Naive thymus-derived CD8-positive, alpha-beta T cell (primary cell): ENCODE measurements at regions not wholly inside any gene's neighbourhood (a gene's known extent, or its start where the extent isn't known, plus 50 kb on each side); places are given as distances from the start of the nearest gene placed in this dataset.
A peak's percentile ranks its signal among the peaks of the same experiment; 100 is the strongest.

Experiments
- ATAC-seq, 2 donors: fragments of 150-1000 bp; cut with Tn5 transposase in 1 of 2; sonication (Bioruptor Pico), chemical (Tn5 transposase) in 1 of 2; 1 replicate in 1 of 2; 2 replicates in 1 of 2; pipeline ENCODE4 v1.10.0; 2021; ENCODE audit warnings: mild to moderate bottlenecking in 2 of 2, moderate library complexity in 2 of 2
- POLR2A ChIA-PET: fragments of 350-600 bp; sonication (Branson Sonifier 250); formaldehyde crosslinking; loops from one replicate; lab custom pipeline; 2021; ENCODE audit warnings: antibody characterized with exemption; lab: Charles Lee
- DNase-seq, 10 donors: peaks; one replicate each; pipeline versions ENCODE4 v3.0.0 to v3.0.0-alpha.2; 2020 to 2022
- H3K27ac Mint-ChIP-seq, 10 donors: one replicate each; pipeline ENCODE4 v1.8.0; 2020 to 2022; ENCODE audit warnings: mild to moderate bottlenecking in 10 of 10, mixed read lengths in 10 of 10, moderate library complexity in 4 of 10, inconsistent platforms in 1 of 10
- H3K27me3 Mint-ChIP-seq, 5 donors: one replicate each; pipeline ENCODE4 v1.8.0; 2021 to 2022; ENCODE audit warnings: mixed read lengths in 5 of 5
- H3K36me3 Mint-ChIP-seq, 3 donors: one replicate each; pipeline ENCODE4 v1.8.0; 2020 to 2022; ENCODE audit warnings: mixed read lengths in 3 of 3, mild to moderate bottlenecking in 2 of 3, inconsistent platforms in 1 of 3
- H3K4me1 Mint-ChIP-seq, 4 donors: one replicate each; pipeline ENCODE4 v1.8.0; 2021 to 2022; ENCODE audit warnings: mixed read lengths in 4 of 4
- H3K4me3 Mint-ChIP-seq, 10 donors: one replicate each; pipeline ENCODE4 v1.8.0; 2020 to 2022; ENCODE audit warnings: mild to moderate bottlenecking in 10 of 10, mixed read lengths in 10 of 10, moderate library complexity in 6 of 10, inconsistent platforms in 1 of 10
- H3K9me3 Mint-ChIP-seq, 9 donors: one replicate each; pipeline ENCODE4 v1.8.0; 2020 to 2022; ENCODE audit warnings: mixed read lengths in 9 of 9, mild to moderate bottlenecking in 3 of 9, inconsistent platforms in 1 of 9, moderate library complexity in 1 of 9

DNA sequence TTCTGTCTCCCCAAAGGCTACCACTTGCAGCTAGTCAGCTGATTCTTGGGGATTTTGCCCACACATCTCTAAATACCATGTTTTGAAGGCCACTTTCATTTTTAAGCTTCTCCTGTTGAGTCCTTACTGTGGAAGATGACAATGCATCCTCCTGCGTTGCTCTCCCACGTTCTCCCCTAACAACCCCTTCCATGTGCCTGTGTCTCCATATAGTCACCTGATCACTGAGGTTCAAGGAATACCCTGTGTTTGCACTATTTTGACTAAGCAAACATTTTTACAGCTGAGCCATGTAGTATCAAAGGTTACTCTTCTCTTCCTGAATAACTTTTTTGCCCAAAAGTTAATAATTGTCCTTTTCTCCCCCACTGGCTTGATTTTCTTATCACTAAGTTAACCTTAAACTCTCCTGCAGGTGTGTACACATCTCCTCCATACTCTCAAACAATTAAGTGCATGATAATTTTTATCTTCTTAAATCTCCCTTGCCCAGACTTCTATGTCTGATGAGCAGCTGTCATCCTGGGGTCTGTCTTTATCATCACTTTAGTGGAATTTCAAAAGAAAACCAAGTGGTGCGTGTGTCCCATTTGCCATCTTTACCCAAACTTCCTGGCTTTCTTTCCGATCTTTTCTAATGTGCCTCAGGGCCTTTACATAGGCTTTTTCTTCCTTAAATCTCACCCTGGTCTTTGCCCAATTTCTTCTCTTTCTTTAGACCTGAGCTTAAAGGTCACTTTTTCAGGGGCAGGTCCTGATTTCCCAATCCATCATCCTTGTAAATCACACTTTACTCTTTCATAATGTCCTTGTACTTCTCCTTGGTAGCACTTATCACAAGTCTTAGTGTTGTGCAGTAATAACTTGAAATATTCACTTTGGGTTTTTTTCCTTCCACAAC is 85.2 kb upstream of the SPATS2L start:
- POLR2A ChIA-PET: no interaction called here
- Mint-ChIP-seq H3K4me3 (no peak overlapping the region), H3K4me1 (no peaks in the 10 kb centered on the region), H3K27me3 (peaks cover 2 to 23% (median 8%) of the 10 kb centered on the region in 5 donors), H3K9me3 (peaks cover 0 to 6% (median 0%) of the 10 kb centered on the region in 9 donors), H3K36me3 (no peaks in the 10 kb centered on the region), H3K27ac (no peak overlapping the region)
- ATAC-seq (no peak), DNase-seq (no peak)

DNA sequence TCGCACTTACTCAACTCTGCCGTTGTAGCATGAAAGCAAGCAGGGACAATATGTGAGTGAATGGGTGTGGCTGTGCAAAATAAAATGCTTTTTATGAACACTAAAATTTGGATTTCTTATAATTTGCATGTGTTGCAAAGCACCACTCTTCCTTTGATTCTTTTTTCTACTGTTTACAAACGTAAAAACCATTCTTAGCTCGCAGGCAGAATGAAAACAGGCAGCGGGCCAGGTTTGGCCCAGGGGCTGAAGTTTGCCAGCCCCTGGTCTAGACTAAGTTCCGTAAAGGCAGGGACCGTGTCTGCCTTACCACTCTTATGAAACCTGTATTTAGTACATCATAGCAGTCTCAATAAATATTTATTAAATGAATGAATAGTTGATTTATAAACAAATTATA is 83.7 kb upstream of the SPATS2L start:
- H3K27me3 Mint-ChIP-seq: peaks cover 6 to 23% (median 13%) of the 10 kb centered on the region in 5 donors
- peaks cover 0 to 6% (median 0%) of the 10 kb centered on the region in 9 donors for H3K9me3 Mint-ChIP-seq
- H3K4me1 Mint-ChIP-seq: no peaks in the 10 kb centered on the region
- POLR2A ChIA-PET: no interaction called here
- no peak for ATAC-seq
- no peak overlapping the region for H3K4me3 Mint-ChIP-seq
- no peak for DNase-seq
- H3K27ac Mint-ChIP-seq: no peak overlapping the region
- H3K36me3 Mint-ChIP-seq: no peaks in the 10 kb centered on the region

DNA sequence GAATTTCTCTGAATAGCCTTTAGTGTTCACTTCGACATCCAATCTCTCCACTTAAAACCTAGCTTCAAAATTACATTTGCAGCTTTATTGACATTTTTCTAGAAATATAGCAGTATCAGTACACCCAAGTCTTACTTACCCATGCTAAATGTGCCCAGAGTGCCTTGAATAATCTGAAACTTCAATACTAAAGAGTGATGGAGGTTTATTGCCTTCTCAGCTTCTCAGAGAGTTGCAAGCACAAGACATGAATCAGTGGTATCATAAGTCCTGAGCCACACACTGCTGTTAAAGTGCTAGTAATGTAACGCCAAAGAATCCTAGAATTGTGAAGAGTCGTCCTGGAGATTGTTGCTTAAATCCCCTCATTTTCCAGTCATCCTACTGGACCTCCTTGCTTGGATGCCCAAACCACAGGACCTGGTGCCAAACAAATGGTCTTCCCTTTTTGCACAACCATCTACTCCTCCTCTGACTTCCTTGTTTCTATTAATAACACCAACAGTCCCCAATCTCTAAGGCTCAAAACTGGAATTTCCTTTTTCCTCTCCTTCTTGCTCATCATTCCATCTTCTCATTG is 83.2 kb upstream of the SPATS2L start:
- POLR2A ChIA-PET: no interaction called here
- DNase-seq (no peak), ATAC-seq (no peak)
- Mint-ChIP-seq H3K27ac (no peak overlapping the region), H3K27me3 (peaks cover 7 to 23% (median 14%) of the 10 kb centered on the region in 5 donors), H3K4me1 (no peaks in the 10 kb centered on the region), H3K9me3 (peaks cover 0 to 6% (median 0%) of the 10 kb centered on the region in 9 donors), H3K36me3 (no peaks in the 10 kb centered on the region), H3K4me3 (no peak overlapping the region)

DNA sequence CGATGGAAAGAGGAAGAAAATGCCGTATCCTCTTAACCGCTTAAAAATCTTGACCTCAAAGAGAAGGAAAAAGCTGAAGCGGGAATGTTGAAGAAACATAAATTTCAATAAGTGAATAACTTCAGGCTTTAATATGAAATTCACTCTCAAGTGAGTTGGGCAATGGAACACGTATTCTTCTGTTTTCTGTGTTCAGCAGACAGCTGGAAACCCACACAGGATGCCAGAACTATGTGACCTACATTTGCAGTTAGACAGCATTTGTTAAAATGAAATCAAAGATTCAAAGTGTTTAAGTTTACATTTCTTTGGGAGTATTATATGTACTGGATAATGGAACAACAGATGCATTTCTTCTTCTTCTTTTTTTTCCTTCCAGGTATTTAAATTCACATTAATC is 80.5 kb upstream of the SPATS2L start:
- Mint-ChIP-seq H3K9me3 (peaks cover 0 to 6% (median 0%) of the 10 kb centered on the region in 9 donors), H3K4me1 (no peaks in the 10 kb centered on the region), H3K36me3 (no peaks in the 10 kb centered on the region), H3K27me3 (peaks cover 11 to 27% (median 14%) of the 10 kb centered on the region in 5 donors), H3K27ac (no peak overlapping the region), H3K4me3 (no peak overlapping the region)
- DNase-seq: no peak
- POLR2A ChIA-PET: no interaction called here
- no peak for ATAC-seq

DNA sequence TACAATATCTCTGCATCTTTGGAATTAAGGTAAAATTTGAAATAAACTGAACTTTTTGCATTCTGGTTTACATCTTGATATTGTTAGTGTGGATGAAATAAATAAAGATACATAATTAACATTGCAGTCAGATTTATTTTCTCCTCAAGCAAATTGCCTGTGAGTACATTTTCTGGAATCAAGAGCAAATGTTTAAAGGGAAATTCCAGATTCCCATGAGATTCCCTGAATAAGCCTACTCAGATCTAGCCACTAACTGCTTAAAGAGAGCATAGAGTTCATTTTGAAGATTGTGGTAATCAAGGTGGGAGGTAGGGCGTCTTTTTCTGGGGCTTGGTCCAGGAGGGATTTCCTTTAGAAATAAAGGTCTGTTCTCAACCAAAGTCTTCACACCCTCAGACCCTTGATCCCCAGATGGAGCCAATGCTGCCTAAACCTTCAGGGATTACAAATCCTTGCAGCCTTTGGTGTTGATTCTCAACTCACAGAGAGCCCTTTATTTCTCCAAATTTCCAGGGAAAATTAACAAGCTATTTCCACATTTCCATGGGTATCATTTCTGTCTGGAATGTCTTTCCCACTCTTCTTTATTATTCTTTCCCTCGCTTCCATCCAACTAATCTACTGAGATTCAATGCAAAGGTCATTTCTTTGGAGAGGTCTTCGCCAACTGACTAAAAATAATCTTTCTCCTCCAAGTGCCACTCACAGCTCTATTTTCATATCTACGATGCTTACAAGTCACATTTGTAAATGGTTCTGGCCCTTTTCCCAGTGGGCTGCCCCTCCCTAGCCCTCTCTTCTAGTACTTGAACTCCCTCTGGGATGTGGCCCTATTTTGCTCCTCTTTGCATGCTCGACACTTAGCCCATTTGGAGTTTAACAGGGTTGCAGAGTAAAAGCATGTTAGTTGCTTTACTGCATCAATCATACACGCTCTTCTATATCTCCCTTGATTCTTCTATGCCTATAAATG is 79.8 kb upstream of the SPATS2L start:
- no peak for ATAC-seq
- Mint-ChIP-seq H3K36me3 (peaks cover 0 to 3% (median 0%) of the 10 kb centered on the region in 3 donors), H3K27me3 (peaks cover 4 to 19% (median 15%) of the 10 kb centered on the region in 5 donors), H3K4me3 (no peak overlapping the region), H3K4me1 (no peaks in the 10 kb centered on the region), H3K9me3 (peaks cover 0 to 6% (median 0%) of the 10 kb centered on the region in 9 donors), H3K27ac (no peak overlapping the region)
- POLR2A ChIA-PET: no interaction called here
- DNase-seq: no peak

DNA sequence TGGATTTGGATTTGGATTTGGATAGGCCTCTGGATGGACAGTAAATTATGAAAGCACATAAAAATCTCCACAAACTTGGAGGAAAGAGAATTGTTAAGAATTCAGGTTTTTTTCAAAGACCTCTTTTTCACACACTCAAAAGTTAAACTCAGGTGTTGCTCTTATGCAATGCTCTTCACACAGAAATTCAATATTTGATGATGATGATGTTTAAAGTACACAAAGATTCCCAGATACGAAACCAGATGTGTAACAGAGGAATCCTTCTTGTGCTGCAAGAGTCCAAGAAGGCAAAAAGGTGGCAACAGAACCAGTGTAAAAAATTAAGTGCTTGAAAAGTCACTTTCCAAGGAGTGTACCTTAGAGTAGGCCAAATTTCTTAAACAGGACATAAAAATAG is 75.8 kb upstream of the SPATS2L start:
- Mint-ChIP-seq H3K4me3 (no peak overlapping the region), H3K27ac (no peak overlapping the region), H3K9me3 (peaks cover 0 to 4% (median 0%) of the 10 kb centered on the region in 9 donors), H3K27me3 (peaks cover 9 to 22% (median 14%) of the 10 kb centered on the region in 5 donors), H3K36me3 (peaks cover 0 to 3% (median 0%) of the 10 kb centered on the region in 3 donors), H3K4me1 (no peaks in the 10 kb centered on the region)
- no peak for DNase-seq
- ATAC-seq: no peak
- POLR2A ChIA-PET: no interaction called here

DNA sequence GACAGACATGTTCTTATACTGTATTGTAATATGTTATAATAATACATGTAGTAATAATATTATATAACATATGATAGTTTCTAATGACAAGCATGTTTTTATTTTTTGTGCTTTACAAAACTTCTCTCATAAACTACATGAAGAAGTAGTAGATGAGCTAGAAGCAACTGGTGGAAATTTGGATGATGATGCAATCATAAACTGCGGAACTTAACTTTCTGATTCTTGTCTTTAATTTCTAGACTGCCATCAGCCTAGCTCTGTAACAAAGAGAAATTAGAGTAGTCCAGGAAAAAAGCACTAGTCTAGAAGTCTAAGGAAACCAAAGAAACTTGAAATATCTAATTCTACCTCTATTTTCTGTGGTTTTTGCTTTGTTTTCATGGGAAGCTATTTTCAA is 71.0 kb upstream of the SPATS2L start:
- DNase-seq (no peak), ATAC-seq (no peak)
- H3K36me3 Mint-ChIP-seq: peaks cover 0 to 3% (median 0%) of the 10 kb centered on the region in 3 donors
- POLR2A ChIA-PET: no interaction called here
- H3K27me3 Mint-ChIP-seq: peaks cover 3 to 25% (median 12%) of the 10 kb centered on the region in 5 donors
- no peak overlapping the region for H3K4me3 Mint-ChIP-seq
- no peaks in the 10 kb centered on the region for H3K4me1 Mint-ChIP-seq
- peaks cover 0 to 4% (median 0%) of the 10 kb centered on the region in 9 donors for H3K9me3 Mint-ChIP-seq
- H3K27ac Mint-ChIP-seq: no peak overlapping the region

DNA sequence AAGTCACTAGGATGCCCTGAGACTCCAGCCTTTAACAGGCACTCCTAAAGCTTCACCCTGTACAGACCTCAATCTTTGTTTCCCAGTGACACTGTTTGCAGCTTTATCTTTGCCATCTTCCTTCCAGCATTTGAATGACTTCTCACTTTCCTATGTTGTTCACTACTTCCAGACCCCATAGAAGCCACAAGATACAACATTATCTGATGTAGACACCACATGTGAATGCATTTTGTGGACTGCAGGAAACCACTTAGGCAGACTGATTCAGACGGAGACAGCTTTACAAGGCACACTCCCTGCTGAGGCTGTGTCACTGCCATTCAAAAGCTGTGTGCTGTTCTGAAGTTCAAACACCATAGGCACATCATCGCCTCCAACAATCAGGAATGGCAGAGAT is 67.3 kb upstream of the SPATS2L start:
- DNase-seq (no peak), ATAC-seq (no peak)
- peaks cover 8 to 33% (median 10%) of the 10 kb centered on the region in 5 donors for H3K27me3 Mint-ChIP-seq
- no peaks in the 10 kb centered on the region for H3K36me3 Mint-ChIP-seq
- no peaks in the 10 kb centered on the region for H3K9me3 Mint-ChIP-seq
- no peaks in the 10 kb centered on the region for H3K4me1 Mint-ChIP-seq
- POLR2A ChIA-PET: no interaction called here
- H3K27ac Mint-ChIP-seq: no peak overlapping the region
- H3K4me3 Mint-ChIP-seq: no peak overlapping the region

DNA sequence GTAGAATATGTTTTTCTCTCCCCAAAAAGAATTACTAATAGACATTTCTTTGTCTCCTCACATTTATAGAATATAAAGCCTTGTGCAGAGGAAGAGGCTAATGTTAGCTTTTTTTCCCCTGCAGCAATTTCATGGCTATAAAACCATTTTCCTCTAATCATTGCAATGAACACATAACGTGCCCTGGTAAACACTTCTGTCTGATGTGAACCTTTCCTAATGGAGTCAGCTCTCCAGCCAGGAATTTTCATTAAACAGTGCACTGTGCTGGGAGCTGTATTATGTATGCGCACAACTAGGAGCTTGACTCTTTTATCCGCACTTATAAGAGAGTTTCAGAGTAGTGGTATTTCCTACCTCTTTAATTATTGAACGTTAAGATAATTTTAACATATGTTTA is 63.9 kb upstream of the SPATS2L start:
- Mint-ChIP-seq H3K4me1 (no peaks in the 10 kb centered on the region), H3K27ac (no peak overlapping the region), H3K27me3 (peaks cover 5 to 19% (median 14%) of the 10 kb centered on the region in 5 donors), H3K36me3 (no peaks in the 10 kb centered on the region), H3K4me3 (no peak overlapping the region), H3K9me3 (no peaks in the 10 kb centered on the region)
- DNase-seq (no peak), ATAC-seq (no peak)
- POLR2A ChIA-PET: no interaction called here

DNA sequence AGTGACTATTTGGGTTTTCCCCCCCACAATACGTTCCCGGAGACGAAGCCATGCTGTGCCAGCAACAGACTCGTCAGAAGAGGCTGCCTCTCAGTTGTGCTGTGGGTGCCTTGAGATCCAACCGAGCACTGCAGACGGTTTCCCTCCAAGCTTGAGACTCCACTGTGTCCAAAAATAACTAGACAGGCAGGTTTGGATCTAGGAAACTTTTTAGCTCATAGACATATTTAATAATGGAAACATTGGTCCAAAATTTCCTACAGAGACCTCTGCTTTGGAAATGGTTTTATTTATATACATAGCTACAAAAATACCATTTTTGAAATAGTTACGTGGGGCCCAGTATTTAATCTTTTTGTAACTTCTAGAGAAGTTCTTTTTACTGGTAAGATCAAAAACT is 63.1 kb upstream of the SPATS2L start:
- peaks cover 5 to 24% (median 16%) of the 10 kb centered on the region in 5 donors for H3K27me3 Mint-ChIP-seq
- POLR2A ChIA-PET: no interaction called here

DNA sequence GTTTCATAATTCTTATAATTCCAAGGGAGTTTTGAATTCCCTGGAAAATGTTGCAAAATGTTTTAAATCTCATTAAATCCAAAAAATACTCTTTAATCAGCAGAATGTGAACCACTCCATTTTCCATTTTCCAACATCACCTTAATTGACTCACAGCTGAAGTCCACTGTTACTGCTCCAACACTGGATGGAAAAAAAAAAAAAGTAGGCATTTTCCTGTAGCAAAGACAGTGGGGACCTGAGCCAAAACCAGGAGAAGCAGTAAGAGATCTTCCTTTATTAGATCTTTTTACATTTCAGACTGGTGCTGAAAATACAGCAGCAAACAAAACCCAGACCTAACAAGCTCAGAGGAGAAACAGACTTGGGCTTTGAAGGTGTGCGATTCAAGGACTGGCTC is 62.4 kb upstream of the SPATS2L start:
- no peak overlapping the region for H3K4me3 Mint-ChIP-seq
- POLR2A ChIA-PET: no interaction called here
- H3K4me1 Mint-ChIP-seq: no peaks in the 10 kb centered on the region
- DNase-seq: no peak
- peaks cover 5 to 24% (median 16%) of the 10 kb centered on the region in 5 donors for H3K27me3 Mint-ChIP-seq
- H3K36me3 Mint-ChIP-seq: no peaks in the 10 kb centered on the region
- no peak overlapping the region for H3K27ac Mint-ChIP-seq
- H3K9me3 Mint-ChIP-seq: no peaks in the 10 kb centered on the region
- ATAC-seq: no peak

More for the DNA sequence above, 63.1 kb upstream of the SPATS2L start:
- ATAC-seq (no peak), DNase-seq (no peak)
- Mint-ChIP-seq H3K9me3 (no peaks in the 10 kb centered on the region), H3K27ac (no peak overlapping the region), H3K4me1 (no peaks in the 10 kb centered on the region), H3K36me3 (no peaks in the 10 kb centered on the region), H3K4me3 (no peak overlapping the region)

DNA sequence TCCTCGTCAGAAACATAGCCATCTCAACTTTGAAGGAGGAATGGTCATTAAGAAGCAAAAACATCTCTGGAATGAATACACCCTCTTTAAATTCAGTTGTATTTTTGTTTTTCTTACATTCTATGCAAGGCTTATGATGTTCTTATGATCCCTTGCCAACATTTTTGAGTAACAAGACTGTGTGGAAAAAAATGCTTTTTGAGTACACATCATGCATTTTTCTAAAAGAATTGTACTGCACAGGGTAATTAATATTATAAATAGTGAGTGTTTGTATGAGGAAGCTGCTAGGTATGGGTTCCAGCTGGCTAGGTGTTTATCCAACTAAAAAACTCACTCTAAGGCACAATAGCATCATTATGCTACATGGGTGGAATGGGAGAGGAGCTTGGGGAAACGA is 59.0 kb upstream of the SPATS2L start:
- no peak for DNase-seq
- Mint-ChIP-seq H3K27me3 (peaks cover 2 to 20% (median 10%) of the 10 kb centered on the region in 5 donors), H3K4me3 (no peak overlapping the region), H3K4me1 (no peaks in the 10 kb centered on the region), H3K27ac (peak overlapping the region in 1 of 10 donors; percentile 59), H3K9me3 (peaks cover 0 to 2% (median 0%) of the 10 kb centered on the region in 9 donors), H3K36me3 (no peaks in the 10 kb centered on the region)
- POLR2A ChIA-PET: no interaction called here
- no peak for ATAC-seq
